ENCODE measurements at regions not wholly inside any gene's neighbourhood (a gene's known extent, or its start where the extent isn't known, plus 50 kb on each side); places are given as distances from the start of the nearest gene placed in this dataset.
A peak's percentile ranks its signal among the peaks of the same experiment; 100 is the strongest.

DNA sequence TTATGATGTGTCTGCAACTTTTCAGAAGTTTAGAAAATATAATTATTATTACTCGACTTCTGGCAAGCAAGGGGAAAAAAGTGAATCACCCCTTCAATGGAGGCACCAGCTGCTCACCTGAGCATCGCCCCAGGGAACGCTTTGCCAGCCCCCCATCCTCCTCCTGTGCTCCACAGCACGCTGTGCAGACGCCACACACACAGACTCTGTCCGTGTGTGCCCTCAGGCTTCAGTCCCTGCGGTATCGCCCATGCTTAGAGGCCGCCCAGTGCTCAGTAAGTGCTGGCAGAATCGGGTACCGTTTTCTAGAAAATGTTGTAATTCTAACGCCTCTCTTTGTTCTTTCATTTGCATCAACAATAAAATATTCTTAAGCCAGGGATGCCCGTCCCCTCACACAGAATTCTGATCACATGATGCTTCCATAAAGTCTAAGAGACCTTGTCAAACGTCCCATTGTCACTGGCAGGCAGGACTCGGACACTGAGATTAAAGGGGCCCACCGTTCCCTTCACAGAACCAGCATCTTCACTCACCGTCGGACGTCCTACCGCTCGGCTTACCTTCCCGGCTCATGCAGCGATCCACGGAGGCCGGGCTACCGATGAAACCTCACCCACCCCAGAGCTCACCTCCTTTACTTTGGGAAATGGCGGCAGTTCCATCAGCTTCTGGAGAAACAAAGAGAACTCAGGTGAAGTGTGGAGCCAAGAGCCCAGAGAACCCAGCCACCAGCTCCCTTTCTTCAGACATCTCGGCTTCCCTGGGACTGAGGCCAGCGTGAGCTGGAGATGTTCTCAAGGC lies 105.5 kb downstream of the DLL1 start:
- H3K4me1 Mint-ChIP-seq = no peaks in the 10 kb centered on the region
- POLR2A ChIA-PET = no interaction called here
- H3K36me3 Mint-ChIP-seq (ENCODE audit: low read depth) = no peaks in the 10 kb centered on the region
- peak; percentile 2 for DNase-seq
- H3K9me3 Mint-ChIP-seq = peaks cover 17% of the 10 kb centered on the region
- H3K27me3 Mint-ChIP-seq = no peaks in the 10 kb centered on the region
- CTCF ChIA-PET = no interaction called here
- no peak overlapping the region for H3K4me3 Mint-ChIP-seq
- no peak overlapping the region for H3K27ac Mint-ChIP-seq

DNA sequence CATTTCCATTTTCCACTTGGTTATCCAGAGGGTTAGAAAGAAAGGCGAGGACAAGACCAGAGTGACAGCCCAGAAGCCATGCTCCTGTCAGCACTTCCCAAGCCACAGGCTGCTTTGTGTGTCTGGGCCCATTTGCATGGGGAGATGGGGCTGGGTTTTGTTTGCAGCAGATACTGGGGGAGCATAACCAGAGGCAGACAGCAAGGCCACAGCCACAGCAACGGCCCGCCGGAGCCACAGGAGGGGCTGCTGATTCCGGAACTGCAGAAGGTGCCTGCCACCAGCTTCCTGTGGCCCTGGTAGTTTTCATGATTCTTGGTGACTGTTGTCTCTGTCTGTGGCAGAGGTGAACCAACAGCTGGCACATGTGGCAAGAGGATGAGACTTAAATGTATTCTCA lies 106.6 kb downstream of the DLL1 start:
- Mint-ChIP-seq H3K36me3 (ENCODE audit: low read depth) (no peaks in the 10 kb centered on the region), H3K27me3 (no peaks in the 10 kb centered on the region), H3K4me1 (no peaks in the 10 kb centered on the region), H3K27ac (no peak overlapping the region), H3K9me3 (peaks cover 17% of the 10 kb centered on the region), H3K4me3 (no peak overlapping the region)
- ChIA-PET CTCF (no interaction called here), POLR2A (interaction anchor here (0.6 kb wide), 1 partner anchor 109 kb away, joined by 8 read pairs; no protein-coding TSS in a partner anchor)
- peak; percentile 5 for DNase-seq

DNA sequence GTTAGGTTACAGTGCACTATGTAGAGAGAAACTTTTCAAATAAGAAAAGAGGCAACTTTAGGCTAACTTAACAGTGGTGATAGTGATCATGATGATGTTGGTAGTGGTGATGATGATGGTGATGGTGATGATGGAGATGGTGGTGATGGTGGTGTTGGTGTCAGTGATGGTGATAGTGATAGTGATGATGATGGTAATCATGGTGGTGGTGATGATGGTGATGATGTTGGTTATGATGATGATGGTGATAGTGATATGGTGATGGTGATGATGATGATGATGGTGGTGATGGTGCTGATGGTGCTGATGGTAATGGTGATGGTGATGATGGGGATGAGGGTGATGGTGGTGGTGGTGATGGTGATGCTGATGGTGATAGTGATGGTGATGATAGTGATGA lies 107.4 kb downstream of the DLL1 start:
- no peak for DNase-seq
- Mint-ChIP-seq H3K36me3 (ENCODE audit: low read depth) (no peaks in the 10 kb centered on the region), H3K27me3 (no peaks in the 10 kb centered on the region), H3K9me3 (peaks cover 17% of the 10 kb centered on the region), H3K4me1 (no peaks in the 10 kb centered on the region), H3K27ac (no peak overlapping the region), H3K4me3 (no peak overlapping the region)
- CTCF ChIA-PET = no interaction called here
- POLR2A ChIA-PET = no interaction called here

DNA sequence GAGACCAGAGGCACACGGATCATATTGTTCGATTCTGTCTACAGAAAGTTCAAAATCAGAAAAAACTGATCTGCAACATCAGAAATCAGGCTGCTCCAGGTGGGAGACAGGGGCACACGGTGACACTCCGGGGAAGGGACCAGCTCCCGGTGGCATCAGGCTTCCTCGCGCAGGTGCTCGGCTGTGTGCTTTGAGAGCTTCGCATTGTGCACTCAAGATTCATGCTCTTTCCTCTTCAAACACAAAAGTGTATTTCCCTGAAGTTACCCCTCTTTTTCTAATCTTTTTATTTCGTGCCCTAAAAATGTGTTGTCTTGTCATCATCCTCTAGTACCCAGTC lies 108.1 kb downstream of the DLL1 start:
- peak; percentile 3 for DNase-seq
- no peak overlapping the region for H3K4me3 Mint-ChIP-seq
- H3K27me3 Mint-ChIP-seq = no peaks in the 10 kb centered on the region
- ChIA-PET CTCF (no interaction called here), POLR2A (no interaction called here)
- H3K27ac Mint-ChIP-seq = no peak overlapping the region
- H3K4me1 Mint-ChIP-seq = no peaks in the 10 kb centered on the region
- H3K36me3 Mint-ChIP-seq (ENCODE audit: low read depth) = no peaks in the 10 kb centered on the region
- peaks cover 17% of the 10 kb centered on the region for H3K9me3 Mint-ChIP-seq

DNA sequence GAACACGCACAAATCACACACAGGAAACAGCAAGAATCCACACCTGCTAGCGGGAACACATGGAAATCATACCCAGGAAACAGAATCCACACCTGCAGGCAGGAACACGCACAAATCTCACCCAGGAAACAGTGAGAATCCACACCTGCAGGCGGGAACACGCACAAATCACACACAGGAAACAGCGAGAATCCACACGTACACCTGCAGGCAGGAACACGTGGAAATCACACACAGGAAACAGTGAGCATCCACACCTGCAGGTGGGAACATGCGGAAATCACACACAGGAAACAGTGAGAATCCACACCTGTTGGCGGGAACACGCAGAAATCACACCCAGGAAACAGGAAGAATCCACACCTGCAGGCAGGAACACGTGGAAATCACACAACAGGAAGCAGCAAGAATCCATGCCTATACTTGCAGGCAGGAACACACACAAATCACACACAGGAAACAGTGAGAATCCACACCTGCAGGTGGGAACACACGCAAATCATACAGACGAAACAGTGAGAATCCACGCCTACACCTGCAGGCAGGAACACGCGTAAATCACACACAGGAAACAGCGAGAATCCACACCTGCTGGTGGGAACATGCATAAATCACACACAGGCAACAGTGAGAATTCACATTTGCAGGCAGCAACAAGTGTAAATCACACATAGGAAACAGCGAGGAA lies 108.6 kb downstream of the DLL1 start:
- Mint-ChIP-seq H3K27me3 (no peaks in the 10 kb centered on the region), H3K9me3 (peaks cover 17% of the 10 kb centered on the region), H3K4me1 (no peaks in the 10 kb centered on the region), H3K27ac (no peak overlapping the region), H3K4me3 (no peak overlapping the region), H3K36me3 (ENCODE audit: low read depth) (no peaks in the 10 kb centered on the region)
- DNase-seq = peak; percentile 2
- CTCF ChIA-PET = no interaction called here
- POLR2A ChIA-PET = no interaction called here

DNA sequence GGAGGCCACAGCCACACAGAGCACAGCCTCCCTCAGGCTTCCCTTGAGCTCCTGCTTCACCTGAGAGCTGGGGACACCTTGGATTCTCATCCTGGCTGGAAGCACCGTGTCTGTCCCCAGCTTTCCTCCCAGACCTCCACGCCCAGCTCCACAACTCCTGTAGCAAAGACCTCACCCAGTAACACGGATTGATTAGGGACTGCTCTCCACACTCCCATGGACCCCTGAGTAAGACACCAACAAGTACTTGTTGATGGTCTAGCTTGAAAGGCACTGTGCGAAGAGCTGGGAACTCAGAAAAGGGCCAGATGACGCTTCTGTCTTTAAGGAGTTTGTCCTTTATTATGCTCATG lies 109.6 kb downstream of the DLL1 start:
- Mint-ChIP-seq H3K4me1 (no peaks in the 10 kb centered on the region), H3K27me3 (no peaks in the 10 kb centered on the region)
- POLR2A ChIA-PET = no interaction called here

DNA sequence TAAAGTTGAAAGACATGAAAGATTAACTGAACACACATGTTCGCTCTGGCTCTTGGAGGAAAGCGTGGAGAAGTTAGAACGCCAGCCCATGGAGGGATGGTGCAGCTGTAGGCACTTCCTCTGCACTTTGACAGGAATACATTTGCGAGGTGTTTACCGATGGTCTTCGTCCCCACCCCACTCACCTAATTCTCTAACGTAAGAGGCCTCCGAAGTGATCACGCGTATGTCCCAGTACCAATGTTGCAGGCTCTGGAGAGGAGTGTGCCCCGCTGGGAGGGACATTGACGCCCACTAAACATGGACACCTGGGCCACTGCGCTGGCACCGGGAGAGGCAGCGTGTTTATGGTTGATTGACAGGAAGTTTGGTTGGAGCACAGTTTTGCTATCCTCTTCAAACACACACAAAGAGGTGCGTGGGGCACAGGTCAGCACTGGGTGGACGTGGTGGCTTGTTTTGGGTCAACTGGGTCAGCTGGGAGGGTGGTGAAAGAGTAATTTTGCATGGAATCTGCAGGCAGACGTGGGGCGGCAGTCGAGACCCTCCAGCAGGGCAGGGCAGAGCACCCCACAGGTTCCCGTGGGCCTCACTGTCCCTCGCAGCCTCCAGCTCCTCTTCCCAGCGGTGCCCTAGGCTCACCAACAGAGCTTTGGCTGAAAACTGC lies 110.1 kb downstream of the DLL1 start:
- H3K27me3 Mint-ChIP-seq = no peaks in the 10 kb centered on the region
- ChIA-PET POLR2A (no interaction called here), CTCF (no interaction called here)
- peaks cover 17% of the 10 kb centered on the region for H3K9me3 Mint-ChIP-seq
- H3K4me1 Mint-ChIP-seq = no peaks in the 10 kb centered on the region
- H3K27ac Mint-ChIP-seq = no peak overlapping the region
- H3K4me3 Mint-ChIP-seq = no peak overlapping the region
- H3K36me3 Mint-ChIP-seq (ENCODE audit: low read depth) = no peaks in the 10 kb centered on the region
- no peak for DNase-seq

More for the DNA sequence above, 109.6 kb downstream of the DLL1 start:
- H3K27ac Mint-ChIP-seq = no peak overlapping the region
- peaks cover 17% of the 10 kb centered on the region for H3K9me3 Mint-ChIP-seq
- CTCF ChIA-PET = no interaction called here
- no peak overlapping the region for H3K4me3 Mint-ChIP-seq
- H3K36me3 Mint-ChIP-seq (ENCODE audit: low read depth) = no peaks in the 10 kb centered on the region
- no peak for DNase-seq

DNA sequence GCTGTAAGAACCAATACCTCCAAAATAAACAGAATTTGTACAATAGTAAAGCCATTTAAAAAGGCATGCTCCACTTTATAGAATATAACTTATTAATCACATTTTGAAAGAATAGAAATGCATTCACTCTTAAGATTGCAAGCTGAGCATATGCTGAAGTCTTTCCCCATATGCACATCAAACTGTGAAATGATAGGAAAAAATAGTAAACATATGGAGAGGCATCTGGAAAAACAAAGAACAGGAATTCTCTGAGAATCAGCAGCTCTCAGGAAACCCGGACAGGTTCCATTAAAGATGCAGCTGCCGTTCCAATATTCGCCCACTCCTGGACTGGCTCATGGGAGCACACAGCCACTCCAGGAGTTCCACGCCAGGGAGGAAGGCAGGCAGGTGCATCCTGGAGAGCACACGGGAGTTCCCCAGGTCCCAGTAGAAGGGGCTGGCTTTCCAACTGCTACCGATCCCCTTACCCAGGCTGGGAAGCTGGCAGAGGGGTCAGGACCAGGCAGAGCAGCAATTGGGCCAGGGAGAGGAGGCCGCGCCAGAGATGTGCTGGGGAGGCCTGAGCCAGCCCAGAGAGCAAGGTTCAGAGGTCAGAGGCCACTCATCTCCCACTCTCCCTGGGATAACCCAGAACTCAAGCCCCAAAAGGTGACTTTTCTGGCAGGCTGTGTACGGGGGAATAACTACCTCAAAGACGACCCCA lies 111.1 kb downstream of the DLL1 start:
- ChIA-PET POLR2A (no interaction called here), CTCF (no interaction called here)
- Mint-ChIP-seq H3K9me3 (peaks cover 17% of the 10 kb centered on the region), H3K4me1 (no peaks in the 10 kb centered on the region), H3K36me3 (ENCODE audit: low read depth) (no peaks in the 10 kb centered on the region), H3K27ac (no peak overlapping the region), H3K4me3 (no peak overlapping the region), H3K27me3 (no peaks in the 10 kb centered on the region)
- DNase-seq = no peak

DNA sequence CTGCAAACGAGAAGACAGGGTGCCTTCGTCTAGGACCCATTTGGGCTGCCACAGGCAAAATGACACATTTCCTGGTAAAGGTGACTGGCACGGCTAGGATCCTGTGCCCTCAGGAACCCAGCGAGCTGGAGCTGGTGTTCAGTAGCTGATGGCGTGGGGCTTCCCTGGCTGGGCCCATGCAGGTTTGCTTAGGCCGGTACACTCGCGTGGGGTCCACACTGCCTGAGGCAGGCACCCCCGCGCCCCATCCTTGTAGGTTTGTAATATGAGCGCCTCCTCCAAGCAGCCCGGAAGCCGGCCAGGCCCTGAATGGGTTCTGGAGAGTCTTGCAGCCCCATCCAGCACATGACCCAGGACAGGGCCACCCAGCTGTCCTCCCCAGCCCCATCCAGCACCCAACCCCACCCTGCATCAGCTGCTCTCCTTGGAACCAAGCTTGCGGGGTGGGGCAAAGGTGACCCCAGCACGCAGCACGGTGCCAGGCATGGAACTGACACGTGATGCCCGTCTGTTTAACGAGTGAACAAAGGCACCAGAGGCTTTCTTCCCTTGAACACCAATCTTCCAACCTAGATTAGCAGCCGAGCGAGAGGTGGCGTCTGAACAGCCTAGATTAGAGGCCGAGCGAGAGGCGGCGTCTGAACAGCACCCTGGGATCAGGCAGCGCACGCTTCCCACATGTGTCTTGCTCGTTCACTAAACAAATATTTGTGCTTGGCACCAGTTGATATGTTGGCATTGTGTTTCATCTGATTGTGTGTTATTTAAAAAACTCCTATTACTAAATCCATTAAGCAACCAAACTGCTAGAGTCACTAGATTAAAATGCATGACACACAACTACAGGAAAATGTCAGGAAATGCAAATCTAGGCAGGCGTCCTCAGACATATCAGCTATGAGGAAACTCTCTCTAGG lies 112.1 kb downstream of the DLL1 start:
- no peak overlapping the region for H3K27ac Mint-ChIP-seq
- no peaks in the 10 kb centered on the region for H3K36me3 Mint-ChIP-seq (ENCODE audit: low read depth)
- H3K27me3 Mint-ChIP-seq = no peaks in the 10 kb centered on the region
- H3K4me3 Mint-ChIP-seq = no peak overlapping the region
- CTCF ChIA-PET = no interaction called here
- H3K9me3 Mint-ChIP-seq = peaks cover 17% of the 10 kb centered on the region
- DNase-seq = no peak
- POLR2A ChIA-PET = no interaction called here
- H3K4me1 Mint-ChIP-seq = no peaks in the 10 kb centered on the region

DNA sequence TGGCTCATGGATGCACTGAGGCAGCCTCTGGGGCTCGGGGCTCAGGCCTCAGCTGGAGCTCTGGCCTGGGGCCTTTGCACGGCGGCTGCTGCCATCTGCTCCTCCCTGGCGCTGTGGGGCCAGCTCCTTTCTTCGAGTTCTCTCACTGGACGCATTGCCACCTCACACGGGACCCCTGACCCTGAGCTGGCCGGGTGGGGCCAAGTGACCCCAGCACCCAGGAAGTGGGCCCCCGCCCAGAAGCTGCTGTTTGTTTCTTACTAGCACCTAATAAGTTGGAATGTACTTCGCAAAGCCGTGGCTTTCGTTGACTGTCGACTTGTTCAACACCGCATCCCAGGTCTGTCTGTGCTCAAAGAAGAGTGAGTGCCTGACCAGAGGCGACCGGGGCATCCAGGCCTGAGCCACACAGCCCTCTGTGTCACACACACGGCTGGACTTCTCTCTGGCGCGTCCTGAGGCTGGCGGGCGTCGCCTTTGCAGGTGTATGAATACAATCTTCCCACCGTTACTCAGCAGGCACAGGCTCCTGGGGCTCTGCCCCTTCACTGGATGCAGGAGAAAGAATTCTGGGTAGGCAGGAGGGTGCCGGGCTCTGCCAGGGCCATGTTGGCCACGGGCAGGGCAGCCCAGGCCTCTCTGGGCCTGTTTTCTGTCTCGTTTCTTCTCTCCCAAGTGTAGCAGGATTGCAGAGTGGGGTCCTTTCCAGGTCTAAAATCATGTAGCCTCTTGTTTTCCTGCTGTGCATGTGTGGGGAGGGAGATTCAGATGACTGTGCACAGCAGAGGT lies 112.9 kb downstream of the DLL1 start:
- no peak overlapping the region for H3K4me3 Mint-ChIP-seq
- H3K4me1 Mint-ChIP-seq = no peaks in the 10 kb centered on the region
- peaks cover 12% of the 10 kb centered on the region for H3K9me3 Mint-ChIP-seq
- no peak overlapping the region for H3K27ac Mint-ChIP-seq
- no peaks in the 10 kb centered on the region for H3K36me3 Mint-ChIP-seq (ENCODE audit: low read depth)
- no peak for DNase-seq
- no peaks in the 10 kb centered on the region for H3K27me3 Mint-ChIP-seq
- ChIA-PET CTCF (interaction anchor here (0.7 kb wide), 1 partner anchor 65 kb away, joined by 3 read pairs; no protein-coding TSS in a partner anchor), POLR2A (no interaction called here)

DNA sequence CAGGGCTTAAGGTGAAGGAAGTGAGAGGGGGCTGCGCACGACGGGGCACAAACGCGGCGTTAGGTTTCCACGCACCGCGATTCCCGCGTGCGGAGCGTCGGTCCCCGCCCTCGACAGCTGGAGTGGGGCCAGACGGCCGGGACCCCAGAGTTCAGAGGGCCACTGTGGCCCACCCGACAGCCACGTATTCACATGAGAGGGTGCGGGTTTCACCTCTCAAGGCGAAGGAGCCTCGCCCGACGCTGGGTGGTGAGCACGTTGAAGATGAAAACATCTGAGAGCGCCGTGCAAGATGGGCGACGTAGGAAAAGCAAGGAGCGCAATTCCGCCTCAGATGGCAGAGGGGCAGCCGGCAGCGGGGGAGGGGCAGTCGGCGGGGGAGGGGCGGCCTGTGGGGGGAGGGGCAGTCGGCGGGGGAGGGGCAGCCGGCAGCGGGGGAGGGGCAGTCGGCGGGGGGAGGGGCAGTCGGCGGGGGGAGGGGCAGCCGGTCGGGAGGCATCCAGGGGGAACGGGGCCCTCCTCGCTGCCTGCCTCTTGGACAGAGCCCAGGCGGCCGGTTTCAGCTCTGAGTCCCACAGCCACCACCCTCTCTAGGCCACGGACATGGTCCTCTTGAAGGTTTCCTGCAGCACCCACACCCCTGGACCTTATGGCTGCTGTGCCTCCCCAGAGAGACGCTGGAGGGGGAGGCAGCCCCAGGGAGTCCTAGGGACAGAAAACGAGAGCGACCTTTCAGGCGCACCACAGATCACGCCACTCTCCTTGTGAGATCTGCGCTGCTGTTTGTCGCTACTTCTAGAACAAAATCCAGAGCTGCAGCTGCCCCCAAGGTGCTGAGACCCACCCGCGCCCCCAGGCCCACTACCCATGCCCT lies 113.7 kb downstream of the DLL1 start:
- Mint-ChIP-seq H3K9me3 (peaks cover 7% of the 10 kb centered on the region), H3K27ac (peak overlapping the region; percentile 80), H3K27me3 (peaks cover 3% of the 10 kb centered on the region), H3K36me3 (ENCODE audit: low read depth) (no peaks in the 10 kb centered on the region), H3K4me1 (no peaks in the 10 kb centered on the region), H3K4me3 (peak overlapping the region; percentile 25)
- DNase-seq = no peak
- ChIA-PET POLR2A (no interaction called here), CTCF (interaction anchor here (0.7 kb wide), 1 partner anchor 64 kb away, joined by 3 read pairs; no protein-coding TSS in a partner anchor)

Data from activated CD4-positive, alpha-beta T cell treated with anti-CD3 and anti-CD28 coated beads, Interleukin-2, amount 10 ng/mL, durations not matched to agents 7 days and 5 days (primary cell).